Retina (tissue), 1 donor: ENCODE measurements at regions not wholly inside any gene's neighbourhood (a gene's known extent, or its start where the extent isn't known, plus 50 kb on each side); places are given as distances from the start of the nearest gene placed in this dataset.
"Not testable (repeated sequence)": the region's sequence is repeated elsewhere in the genome, so short reads cannot be mapped to it uniquely, and the experiment has no call there.

Source experiments
- DNase-seq: peaks from one replicate; pipeline ENCODE4 v3.0.0-alpha.2; 2016

DNA sequence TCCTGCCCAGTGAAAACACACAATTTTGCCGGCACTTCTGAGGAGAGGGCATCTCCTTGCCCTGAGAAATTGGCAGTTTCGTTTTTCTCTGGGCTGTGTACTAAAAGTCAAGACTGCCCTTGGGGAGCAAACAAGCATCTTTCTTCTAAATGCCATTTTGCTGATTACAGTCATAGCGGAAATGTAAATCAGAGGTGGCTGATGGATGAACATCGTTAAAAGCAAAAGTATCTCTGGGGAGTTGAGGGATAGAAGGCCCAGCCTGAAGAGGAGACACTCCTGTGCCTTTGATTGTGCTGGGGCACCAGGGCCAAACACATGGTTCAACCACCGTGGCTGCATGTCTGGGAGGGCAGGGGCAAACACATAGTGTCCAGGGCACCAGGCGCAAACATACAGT is 49.8 kb downstream of the ABCC12 start:
- DNase-seq, result no peak

DNA sequence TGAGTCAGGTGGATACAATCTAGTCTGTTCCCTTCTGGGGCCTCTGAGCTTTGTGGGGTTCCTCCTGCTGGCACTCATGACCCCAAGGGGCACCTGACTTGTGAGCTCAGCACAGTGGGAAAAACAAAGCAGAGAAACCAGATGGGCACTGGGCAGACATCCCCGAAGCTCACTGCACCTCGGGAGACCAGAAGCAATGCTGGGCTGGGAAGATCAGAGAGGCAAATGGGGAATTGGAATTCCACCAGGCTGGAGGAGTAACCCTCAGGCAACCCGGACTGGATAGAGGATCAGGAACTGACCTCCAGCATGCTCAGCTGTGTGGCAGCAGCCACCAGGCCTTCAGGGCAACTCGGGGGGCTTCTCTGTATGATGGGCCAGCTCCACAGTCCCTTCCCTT is 50.3 kb downstream of the ABCC12 start:
- DNase-seq, result no peak

- DNase-seq, result no peak
These were observed 52.2 kb downstream of the ABCC12 start for GRCh38 chr16:48103591-48103990.

- no peak for DNase-seq
These were observed 53.4 kb downstream of the ABCC12 start for GRCh38 chr16:48102083-48103008.

- DNase-seq, result no peak
These were observed 54.6 kb downstream of the ABCC12 start for GRCh38 chr16:48101069-48101674.

DNA sequence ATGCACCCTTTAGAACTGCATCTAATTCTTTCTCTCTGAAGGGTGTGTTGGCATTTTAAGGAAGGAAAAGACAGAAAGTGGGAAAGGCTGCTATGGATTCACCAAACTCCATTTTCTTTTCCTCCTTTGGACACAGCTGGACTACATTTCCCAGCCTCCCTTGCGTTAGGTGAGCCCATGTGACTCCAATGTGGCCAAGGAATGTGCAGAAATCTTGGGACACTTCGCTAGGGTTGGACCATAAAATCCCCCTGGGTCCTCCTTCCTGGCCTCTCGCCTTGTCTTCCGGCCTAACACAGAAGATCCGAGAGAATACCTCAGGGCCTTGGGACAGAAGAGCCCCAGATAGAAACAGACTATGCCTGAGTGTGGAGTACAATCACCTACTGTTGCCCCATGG is 56.3 kb downstream of the ABCC12 start:
- DNase-seq, result no peak

DNA sequence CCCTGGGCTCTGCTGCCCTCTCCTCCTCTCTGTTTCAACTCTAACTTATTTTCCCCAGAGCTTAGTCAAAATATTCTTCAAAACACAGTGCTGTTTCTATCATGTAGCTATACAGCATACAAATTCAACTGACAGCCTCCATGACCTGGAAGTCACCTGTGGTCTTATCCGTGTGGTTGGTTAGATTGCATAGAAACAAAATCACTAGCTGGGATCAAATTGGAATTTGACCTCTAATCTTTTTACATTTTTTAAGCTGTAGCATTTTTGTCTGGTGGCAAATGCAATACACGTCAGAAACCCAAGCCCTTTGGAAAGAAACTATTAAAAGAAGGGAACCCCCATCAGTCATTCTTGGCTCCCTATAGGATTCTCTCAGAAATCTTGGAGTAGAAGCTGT is 57.3 kb downstream of the ABCC12 start:
- DNase-seq, result no peak

DNA sequence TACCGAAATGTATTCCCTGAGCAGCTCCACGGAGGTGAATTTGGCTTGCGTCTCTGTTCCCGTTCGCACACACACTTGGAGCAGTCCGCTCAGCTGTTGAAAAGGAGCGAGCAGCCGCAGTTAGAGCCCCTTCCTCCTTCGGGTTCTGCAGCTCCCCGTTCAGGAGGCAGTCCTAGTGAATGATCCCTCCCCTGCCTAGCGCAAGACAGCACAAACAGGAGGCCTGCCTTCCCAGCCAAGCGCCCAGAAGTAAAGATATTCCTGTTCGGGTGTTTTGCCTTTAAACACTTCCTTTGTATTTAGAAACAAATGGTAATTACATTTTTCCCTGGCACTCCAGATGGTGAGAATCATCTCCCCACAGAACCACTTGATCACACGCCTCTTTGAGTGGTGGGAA is 64.7 kb downstream of the ABCC12 start:
- no peak for DNase-seq

DNA sequence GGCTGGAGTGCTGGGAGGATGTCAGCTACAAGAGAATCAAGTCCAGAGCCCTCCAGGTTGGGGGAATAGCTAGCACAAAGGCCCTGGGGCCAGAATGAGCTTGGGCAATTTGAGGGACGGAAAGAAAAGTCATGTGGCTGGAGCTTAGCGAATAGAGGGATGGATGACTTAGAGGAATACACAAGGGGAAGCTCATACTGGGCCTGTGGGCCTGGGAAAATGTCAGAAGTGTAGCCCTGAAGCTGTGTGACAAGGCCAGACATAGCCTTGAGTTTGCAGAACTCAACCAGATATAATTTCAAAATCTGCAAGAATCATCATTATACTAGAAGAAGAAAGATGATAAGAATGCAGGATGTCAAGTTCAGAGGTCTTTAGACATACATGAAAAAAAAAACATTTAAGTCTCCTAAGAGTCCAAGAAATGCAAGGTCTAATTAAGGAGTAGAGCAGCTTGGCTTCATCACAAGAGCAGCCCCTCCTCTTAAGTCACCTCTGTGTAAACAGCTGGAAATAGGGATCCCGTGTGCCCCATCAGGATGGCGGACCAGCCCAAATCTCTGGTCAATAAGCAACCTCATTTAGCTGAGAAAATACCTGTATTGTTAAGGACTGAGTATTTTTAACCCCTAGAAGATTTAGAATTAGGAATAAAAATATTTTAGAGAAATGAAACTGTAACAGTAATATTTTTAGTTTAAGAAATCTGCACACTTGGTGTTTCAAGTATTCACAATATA is 66.6 kb downstream of the ABCC12 start:
- DNase-seq, result no peak

GRCh38 chr16:48087639-48088038 is 68.2 kb downstream of the ABCC12 start:
- DNase-seq, result no peak

GRCh38 chr16:48086422-48086821 is 69.4 kb downstream of the ABCC12 start:
- no peak for DNase-seq

- no peak for DNase-seq
These were observed 70.1 kb downstream of the ABCC12 start for GRCh38 chr16:48085729-48086128.

DNA sequence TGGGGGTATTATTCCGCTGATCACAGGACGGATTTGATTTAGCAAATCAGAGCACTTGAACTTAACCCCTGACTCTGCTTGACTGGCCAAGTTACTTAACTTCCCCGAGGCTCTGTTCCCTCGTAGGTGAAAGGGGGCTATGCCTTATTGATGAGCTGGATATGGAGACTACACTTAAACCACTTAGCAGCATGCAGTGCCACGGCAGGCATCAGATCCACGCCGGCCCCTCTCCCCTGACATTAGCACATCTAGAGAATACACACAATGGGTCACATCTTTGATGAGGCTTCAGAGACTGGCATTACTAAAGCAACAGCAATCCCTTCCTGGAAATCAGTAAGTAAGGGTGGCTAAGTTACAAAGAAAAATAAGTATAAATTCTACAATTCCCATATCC is 71.0 kb downstream of the ABCC12 start:
- no peak for DNase-seq

DNA sequence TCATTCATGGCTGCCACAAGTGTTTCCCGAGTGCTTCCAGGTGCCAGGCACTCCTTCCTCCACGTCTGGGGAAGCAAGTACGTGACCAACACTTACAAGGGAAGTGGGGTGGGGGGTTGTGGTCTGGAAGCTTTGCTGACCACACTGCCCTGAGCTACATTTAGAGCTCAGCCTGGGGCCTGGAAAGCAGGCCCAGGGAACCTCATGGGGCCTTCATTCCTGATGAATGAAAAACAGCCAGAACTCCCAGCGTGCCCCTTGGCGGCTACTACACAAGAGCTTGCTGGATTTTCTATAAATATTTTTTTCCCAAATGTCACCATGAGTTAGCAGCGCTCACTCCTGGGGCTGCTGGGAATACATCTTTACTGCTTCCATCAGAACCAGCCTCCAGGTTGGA is 73.3 kb downstream of the ABCC12 start:
- no peak for DNase-seq

GRCh38 chr16:48081656-48082055 is 74.1 kb downstream of the ABCC12 start:
- DNase-seq, result no peak

DNA sequence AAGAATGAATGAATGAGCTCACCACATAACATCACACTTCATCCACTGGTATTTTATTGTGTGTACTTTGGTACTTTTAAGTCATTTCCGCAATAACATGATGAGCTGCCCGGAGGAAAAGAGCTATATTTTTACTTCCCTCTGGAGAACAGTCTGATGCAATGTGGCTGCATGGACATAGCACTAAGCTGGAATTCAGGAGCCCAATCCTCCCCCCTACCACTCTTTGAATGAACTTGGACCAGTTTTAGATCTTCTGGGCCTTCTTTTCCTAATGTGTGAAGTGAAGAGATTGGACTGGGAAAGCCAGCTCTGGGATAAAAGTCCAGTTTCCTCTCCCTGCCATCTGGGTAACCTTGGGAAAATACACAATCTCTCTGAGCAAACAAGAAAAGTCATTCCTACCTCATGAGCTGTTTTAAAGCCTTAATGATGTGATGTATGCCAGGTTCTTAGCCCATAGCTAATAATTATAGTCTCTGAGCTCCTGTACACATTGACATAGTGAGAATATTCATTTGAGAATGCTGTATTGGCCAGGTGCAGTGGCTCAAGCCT is 79.3 kb downstream of the ABCC12 start:
- no peak for DNase-seq

GRCh38 chr16:48075398-48075797 is 80.4 kb downstream of the ABCC12 start:
- no peak for DNase-seq

- no peak for DNase-seq
These were observed 88.4 kb downstream of the ABCC12 start for GRCh38 chr16:48067388-48067787.

- DNase-seq, result no peak
These were observed 90.8 kb downstream of the ABCC12 start for GRCh38 chr16:48064971-48065370.

- DNase-seq, result no peak
These were observed 93.1 kb downstream of the ABCC12 start for GRCh38 chr16:48062681-48063080.

DNA sequence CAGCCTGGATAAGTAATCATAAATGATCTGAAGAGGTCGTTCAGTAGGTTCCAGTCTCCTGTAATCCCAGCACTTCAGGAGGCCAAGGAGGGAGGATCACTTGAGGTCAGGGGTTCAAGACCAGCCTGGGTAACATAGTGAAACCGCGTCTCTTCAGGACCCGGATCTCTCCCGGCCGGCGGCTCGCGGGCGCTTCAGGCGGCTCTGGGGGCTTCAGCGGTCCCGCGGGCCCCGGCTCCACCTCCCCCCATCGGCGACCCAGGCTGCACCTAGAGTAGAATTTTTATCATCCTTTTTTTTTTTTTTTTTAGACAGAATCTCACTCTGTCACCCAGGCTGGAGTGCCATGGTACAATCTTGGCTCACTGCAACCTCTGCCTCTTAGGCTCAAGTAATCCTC is 95.9 kb downstream of the ABCC12 start:
- DNase-seq, result no peak

- not testable (repeated sequence) for DNase-seq
These were observed 96.6 kb downstream of the ABCC12 start for GRCh38 chr16:48059190-48059589.

- DNase-seq, result no peak
These were observed 98.7 kb downstream of the ABCC12 start for GRCh38 chr16:48057048-48057447.
